ENCODE measurements at regions not wholly inside any gene's neighbourhood (a gene's known extent, or its start where the extent isn't known, plus 50 kb on each side); places are given as distances from the start of the nearest gene placed in this dataset.

DNA sequence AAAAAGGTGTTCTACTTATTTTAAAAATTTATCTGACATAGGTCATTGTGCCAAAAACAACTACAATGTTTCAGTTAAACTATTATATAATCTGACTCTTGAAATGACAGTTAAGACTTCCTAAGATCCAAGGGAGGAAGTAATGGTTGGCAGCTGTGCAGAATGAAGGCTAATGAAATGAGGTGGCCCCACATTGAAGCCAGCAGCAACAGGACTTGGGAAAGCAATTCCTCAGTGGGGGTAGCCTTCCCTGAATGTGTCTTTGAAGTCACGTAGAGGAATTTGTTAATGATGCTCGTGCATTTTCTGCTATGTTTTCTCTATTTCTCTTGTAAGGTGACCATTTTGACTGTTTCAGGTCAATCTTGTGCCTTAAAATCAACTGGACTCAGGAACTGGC is 162.4 kb upstream of the DAAM1 start:
- TF ChIP-seq, protein P1, sequence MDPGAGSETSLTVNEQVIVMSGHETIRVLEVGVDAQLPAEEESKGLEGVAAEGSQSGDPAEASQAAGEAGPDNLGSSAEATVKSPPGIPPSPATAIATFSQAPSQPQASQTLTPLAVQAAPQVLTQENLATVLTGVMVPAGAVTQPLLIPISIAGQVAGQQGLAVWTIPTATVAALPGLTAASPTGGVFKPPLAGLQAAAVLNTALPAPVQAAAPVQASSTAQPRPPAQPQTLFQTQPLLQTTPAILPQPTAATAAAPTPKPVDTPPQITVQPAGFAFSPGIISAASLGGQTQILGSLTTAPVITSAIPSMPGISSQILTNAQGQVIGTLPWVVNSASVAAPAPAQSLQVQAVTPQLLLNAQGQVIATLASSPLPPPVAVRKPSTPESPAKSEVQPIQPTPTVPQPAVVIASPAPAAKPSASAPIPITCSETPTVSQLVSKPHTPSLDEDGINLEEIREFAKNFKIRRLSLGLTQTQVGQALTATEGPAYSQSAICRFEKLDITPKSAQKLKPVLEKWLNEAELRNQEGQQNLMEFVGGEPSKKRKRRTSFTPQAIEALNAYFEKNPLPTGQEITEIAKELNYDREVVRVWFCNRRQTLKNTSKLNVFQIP (CRISPR knock-in tag; IDR thresholded peaks at IDR 0.05; ENCODE audit: borderline replicate concordance, low read depth): no peak
- TF ChIP-seq RARB (CRISPR knock-in tag; IDR thresholded peaks at IDR 0.05) (no peak), ZNF565 (CRISPR knock-in tag; conservative IDR thresholded peaks at IDR 0.05; ENCODE audit: low read depth) (no peak), OSR1 (CRISPR knock-in tag; IDR thresholded peaks at IDR 0.05) (no peak), ARNTL (CRISPR knock-in tag; IDR thresholded peaks at IDR 0.05; ENCODE audit: borderline replicate concordance, low read depth) (no peak), TOX (CRISPR knock-in tag; IDR thresholded peaks at IDR 0.05; ENCODE audit: borderline replicate concordance) (no peak), ZNF70 (CRISPR knock-in tag; IDR thresholded peaks at IDR 0.05) (no peak), SNAI2 (CRISPR knock-in tag; IDR thresholded peaks at IDR 0.05) (no peak), ZFP3 (CRISPR knock-in tag; IDR thresholded peaks at IDR 0.05) (no peak), ZC3H10 (CRISPR knock-in tag; IDR thresholded peaks at IDR 0.05) (no peak)
- TF ChIP-seq, protein P2, sequence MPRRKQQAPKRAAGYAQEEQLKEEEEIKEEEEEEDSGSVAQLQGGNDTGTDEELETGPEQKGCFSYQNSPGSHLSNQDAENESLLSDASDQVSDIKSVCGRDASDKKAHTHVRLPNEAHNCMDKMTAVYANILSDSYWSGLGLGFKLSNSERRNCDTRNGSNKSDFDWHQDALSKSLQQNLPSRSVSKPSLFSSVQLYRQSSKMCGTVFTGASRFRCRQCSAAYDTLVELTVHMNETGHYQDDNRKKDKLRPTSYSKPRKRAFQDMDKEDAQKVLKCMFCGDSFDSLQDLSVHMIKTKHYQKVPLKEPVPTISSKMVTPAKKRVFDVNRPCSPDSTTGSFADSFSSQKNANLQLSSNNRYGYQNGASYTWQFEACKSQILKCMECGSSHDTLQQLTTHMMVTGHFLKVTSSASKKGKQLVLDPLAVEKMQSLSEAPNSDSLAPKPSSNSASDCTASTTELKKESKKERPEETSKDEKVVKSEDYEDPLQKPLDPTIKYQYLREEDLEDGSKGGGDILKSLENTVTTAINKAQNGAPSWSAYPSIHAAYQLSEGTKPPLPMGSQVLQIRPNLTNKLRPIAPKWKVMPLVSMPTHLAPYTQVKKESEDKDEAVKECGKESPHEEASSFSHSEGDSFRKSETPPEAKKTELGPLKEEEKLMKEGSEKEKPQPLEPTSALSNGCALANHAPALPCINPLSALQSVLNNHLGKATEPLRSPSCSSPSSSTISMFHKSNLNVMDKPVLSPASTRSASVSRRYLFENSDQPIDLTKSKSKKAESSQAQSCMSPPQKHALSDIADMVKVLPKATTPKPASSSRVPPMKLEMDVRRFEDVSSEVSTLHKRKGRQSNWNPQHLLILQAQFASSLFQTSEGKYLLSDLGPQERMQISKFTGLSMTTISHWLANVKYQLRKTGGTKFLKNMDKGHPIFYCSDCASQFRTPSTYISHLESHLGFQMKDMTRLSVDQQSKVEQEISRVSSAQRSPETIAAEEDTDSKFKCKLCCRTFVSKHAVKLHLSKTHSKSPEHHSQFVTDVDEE (CRISPR knock-in tag; IDR thresholded peaks at IDR 0.05): no peak
- TF ChIP-seq, protein P3, sequence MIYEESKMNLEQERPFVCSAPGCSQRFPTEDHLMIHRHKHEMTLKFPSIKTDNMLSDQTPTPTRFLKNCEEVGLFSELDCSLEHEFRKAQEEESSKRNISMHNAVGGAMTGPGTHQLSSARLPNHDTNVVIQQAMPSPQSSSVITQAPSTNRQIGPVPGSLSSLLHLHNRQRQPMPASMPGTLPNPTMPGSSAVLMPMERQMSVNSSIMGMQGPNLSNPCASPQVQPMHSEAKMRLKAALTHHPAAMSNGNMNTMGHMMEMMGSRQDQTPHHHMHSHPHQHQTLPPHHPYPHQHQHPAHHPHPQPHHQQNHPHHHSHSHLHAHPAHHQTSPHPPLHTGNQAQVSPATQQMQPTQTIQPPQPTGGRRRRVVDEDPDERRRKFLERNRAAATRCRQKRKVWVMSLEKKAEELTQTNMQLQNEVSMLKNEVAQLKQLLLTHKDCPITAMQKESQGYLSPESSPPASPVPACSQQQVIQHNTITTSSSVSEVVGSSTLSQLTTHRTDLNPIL (CRISPR knock-in tag; IDR thresholded peaks at IDR 0.05; ENCODE audit: low read depth): no peak
- TF ChIP-seq, protein P4, sequence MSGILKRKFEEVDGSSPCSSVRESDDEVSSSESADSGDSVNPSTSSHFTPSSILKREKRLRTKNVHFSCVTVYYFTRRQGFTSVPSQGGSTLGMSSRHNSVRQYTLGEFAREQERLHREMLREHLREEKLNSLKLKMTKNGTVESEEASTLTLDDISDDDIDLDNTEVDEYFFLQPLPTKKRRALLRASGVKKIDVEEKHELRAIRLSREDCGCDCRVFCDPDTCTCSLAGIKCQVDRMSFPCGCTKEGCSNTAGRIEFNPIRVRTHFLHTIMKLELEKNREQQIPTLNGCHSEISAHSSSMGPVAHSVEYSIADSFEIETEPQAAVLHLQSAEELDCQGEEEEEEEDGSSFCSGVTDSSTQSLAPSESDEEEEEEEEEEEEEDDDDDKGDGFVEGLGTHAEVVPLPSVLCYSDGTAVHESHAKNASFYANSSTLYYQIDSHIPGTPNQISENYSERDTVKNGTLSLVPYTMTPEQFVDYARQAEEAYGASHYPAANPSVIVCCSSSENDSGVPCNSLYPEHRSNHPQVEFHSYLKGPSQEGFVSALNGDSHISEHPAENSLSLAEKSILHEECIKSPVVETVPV (CRISPR knock-in tag; IDR thresholded peaks at IDR 0.05): no peak
- TF ChIP-seq, protein P5, sequence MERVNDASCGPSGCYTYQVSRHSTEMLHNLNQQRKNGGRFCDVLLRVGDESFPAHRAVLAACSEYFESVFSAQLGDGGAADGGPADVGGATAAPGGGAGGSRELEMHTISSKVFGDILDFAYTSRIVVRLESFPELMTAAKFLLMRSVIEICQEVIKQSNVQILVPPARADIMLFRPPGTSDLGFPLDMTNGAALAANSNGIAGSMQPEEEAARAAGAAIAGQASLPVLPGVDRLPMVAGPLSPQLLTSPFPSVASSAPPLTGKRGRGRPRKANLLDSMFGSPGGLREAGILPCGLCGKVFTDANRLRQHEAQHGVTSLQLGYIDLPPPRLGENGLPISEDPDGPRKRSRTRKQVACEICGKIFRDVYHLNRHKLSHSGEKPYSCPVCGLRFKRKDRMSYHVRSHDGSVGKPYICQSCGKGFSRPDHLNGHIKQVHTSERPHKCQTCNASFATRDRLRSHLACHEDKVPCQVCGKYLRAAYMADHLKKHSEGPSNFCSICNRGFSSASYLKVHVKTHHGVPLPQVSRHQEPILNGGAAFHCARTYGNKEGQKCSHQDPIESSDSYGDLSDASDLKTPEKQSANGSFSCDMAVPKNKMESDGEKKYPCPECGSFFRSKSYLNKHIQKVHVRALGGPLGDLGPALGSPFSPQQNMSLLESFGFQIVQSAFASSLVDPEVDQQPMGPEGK (CRISPR knock-in tag; IDR thresholded peaks at IDR 0.05; ENCODE audit: borderline replicate concordance): no peak
